ENCODE measurements at regions not wholly inside any gene's neighbourhood (a gene's known extent, or its start where the extent isn't known, plus 50 kb on each side); places are given as distances from the start of the nearest gene placed in this dataset.

- TF ChIP-seq CTCF (IDR thresholded peaks at IDR 0.05; ENCODE audit: low read depth, low read length) (no peak), EZH2phosphoT487 (IDR thresholded peaks at IDR 0.05; ENCODE audit: low read depth) (no peak)
Observed at GRCh38 chr13:64410276-64411053, 2819.7 kb downstream of the PCDH9 start.
